ENCODE measurements at regions not wholly inside any gene's neighbourhood (a gene's known extent, or its start where the extent isn't known, plus 50 kb on each side); places are given as distances from the start of the nearest gene placed in this dataset.
"Not testable (repeated sequence)": the region's sequence is repeated elsewhere in the genome, so short reads cannot be mapped to it uniquely, and the experiment has no call there.

DNA sequence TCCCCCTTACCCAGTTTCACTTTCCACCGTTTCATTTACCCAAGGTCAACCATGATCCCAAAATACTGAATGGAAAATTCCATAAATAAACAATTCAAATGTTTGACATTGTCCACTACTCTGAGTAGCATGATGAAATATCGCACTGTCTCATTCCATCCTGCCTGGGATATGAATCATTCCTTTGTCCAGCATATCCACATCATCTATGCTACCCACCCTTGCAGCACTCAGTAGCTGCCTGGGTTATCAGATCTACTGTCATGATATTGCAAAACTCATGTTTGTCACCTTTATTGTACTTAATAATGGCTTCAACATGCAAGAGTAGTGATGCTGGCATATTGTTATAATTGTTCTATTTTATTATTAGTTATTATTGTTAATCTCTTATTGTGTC, 263.9 kb upstream of the NBEA start:
- DNase-seq (ENCODE audit: low spot score), result no peak

DNA sequence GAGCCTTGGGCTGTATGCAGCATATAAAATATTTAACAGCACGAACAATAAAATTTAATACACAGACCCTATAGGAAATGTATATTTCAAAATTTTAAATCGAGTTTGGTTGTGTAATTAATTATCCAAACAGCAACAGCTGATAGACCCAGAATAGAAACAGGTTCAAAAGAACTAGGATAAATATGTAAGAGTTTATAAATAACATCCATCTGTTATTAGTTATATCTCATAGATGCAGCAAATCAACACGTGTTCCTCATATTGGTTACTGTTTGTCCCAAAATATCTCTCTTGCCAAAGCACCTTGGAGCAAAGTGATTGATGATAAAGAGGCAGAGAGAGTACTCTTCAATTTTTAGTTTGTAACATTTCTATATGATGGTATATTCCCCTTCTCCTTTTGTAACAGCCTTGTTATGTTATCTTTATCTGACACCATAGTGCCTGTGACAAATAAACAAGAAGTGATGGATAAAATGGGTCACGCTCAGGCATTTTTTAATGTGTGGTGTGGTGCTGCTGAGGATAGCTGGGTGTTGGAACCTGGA, 260.6 kb upstream of the NBEA start:
- no peak for DNase-seq (ENCODE audit: low spot score)

DNA sequence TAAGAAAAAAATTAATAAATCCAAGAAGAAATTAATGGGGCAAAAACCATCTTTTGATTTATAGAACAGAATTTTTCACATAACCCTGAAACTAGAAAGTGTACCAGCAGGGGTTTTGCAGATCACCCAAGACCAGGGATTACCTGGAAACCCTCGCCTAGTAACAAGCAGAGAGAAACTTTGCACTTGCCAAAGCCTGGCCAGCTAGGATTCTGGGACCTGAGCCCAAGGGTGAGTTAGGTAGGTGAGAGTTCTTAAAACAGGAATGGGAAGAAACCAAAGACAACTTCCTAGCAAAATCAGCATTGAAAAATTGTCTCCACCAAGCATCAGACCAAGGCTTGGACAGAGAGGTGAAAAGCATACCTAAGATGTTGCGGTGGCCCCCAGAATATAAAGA, 247.0 kb upstream of the NBEA start:
- DNase-seq (ENCODE audit: low spot score), result no peak

DNA sequence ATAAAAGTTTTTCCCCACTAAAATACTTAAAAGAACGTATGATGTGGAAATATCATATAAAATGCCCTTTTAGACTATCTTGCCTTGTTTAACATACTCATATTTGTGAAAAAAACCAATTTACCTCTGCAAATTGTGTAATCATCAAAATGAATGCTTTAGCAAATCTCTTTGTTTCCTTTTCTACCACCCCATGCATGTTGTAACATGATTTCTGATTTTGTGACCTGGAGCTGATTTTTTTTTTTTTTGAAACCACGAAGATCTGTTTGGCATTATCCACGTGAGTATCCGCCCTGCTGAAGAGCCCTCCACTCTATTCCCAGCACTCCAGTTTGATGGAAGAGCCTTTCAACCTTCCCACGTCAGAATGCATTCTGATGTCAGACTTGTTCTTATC, 245.8 kb upstream of the NBEA start:
- no peak for DNase-seq (ENCODE audit: low spot score)

DNA sequence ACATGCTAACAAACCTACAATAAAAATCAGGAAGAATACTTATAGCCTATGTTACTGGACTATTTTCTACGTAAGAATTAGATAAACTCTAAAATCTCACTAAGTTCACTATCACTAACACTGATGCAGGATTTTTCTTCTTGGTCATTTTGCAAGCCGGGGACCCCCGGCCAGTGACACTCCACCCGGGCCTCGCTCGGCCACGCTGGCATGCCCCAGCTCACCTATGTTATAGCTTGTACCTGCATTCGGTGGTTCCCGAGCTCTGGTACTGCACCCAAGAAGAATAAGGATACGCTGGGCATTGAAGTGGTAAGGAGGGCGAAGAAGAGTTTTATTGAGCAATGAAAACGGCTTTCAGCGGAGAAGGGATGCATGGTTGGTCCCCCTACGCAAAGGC, 245.3 kb upstream of the NBEA start:
- no peak for DNase-seq (ENCODE audit: low spot score)

DNA sequence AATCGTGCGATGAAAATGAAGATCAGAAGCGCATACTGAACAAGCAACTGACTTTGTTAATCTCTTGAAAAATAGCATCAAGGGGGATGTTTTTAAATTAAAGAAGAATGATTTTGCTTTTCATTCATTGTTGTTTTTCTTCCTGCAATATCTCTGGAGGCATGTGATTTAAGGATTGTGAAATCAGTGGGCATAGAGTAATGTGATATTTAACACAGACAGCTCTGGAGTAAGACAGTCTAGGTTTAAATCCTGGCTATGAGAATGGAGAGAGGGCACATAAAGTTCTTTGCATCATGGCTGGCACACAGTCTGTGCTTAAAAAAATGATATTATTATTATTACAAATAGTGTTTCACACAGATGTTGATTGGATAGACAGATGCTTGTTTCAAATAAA, 243.1 kb upstream of the NBEA start:
- DNase-seq (ENCODE audit: low spot score), result no peak

DNA sequence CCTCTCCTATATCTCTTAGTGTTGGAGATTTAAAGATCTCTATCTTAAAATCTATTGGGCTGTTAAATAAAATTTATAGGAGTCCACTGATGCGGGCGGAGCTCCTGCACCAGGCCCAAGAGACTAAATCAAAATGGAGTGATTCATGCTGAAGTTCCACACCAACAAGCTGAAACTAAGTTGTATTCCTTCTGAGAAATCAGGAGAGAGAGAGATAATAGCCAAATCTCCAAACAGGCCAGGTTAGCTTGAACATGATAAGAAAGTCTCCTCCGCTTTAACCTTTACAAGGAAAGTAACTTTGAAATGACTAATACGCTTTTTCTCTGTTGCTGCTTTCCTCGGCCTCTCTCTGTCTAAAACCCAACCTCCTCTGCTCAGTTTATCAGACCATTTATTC, 241.9 kb upstream of the NBEA start:
- no peak for DNase-seq (ENCODE audit: low spot score)

DNA sequence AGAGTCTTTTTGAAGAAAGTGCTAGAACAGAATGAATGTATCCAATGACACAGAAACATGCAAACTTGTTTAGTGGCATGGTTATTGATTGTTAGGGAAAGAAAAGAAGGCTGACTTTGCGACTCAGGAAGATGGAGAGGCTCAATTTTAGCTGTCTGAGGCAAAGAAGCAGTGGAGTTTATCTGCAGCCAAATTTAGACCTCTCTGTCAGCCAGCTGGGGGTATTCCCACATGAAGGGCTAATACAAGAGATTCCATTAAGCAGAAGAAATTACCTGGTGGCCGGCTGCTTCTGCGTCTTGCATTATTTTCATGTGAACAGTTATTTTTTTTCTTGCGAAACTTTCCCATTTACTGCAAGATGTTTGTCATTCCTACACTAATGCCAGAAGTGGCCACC, 240.2 kb upstream of the NBEA start:
- no peak for DNase-seq (ENCODE audit: low spot score)

DNA sequence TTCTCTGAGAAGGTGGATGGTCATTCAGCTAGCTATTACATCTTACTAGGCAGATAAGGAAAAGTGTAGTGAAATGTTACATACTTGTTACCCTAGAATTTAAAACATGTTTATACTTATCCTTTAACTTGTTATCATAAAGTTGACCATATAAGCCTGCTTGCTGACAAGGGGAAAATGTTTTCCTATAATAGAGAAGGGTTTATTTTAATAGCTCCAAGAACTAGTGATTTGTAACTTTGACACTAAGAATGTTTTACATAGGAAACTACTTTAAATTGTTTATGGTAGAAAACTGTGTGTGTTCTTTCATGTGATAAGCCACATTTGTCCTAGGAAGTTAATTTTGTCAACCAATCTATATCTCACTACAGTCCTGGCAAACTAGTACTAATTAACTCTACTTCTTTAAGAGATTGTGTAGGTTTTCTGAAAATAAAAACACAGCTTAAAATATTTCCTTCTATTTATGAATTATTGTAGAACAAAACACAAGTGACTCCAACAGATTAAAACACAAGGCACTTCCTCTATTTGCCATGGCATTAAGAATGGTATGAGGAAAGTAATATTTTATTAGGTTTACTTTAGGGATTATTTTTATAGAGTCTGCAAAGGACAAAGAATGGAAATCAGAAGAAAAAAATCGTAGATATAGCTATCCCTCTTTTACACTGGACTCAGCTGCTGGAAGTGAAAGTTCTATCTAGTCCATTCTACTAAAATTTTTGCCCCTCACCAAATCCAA, 233.3 kb upstream of the NBEA start:
- no peak for DNase-seq (ENCODE audit: low spot score)

DNA sequence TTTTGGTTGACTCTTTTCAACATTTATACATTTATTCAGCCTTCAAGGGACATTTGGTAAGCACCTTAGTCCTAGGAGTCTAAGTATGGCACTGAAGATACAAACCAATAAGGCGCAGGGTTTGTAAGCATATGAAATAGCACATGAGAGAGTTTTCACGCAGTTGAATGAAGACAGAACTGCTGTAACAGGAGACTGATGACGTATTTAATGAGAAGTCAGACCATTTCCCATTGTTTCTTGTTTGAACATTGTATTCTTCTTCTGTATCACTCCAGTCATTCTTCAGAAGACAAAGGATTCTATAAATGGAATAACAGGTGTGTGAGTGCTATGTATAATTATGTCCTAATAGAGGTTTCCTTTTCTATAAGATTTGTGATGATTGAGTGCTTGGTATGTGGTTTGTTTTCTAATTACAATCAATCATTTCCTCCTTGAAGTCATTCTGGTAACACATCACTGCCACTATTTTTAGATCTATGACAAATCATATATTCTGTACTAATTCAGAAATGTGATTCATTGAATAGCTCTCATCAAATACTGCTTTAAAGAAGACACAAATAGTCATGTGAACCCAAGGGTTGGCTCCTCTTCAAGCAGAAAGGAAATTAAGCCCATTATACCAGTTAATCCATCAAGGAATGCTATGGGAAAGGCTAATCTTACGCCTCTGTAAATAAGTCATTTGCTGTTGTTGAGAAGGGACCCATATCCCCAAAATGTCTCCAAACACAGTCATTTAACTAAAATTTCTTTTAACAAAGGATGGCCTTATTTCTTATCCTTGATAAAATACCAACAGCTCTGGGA, 222.8 kb upstream of the NBEA start:
- DNase-seq (ENCODE audit: low spot score), result no peak

DNA sequence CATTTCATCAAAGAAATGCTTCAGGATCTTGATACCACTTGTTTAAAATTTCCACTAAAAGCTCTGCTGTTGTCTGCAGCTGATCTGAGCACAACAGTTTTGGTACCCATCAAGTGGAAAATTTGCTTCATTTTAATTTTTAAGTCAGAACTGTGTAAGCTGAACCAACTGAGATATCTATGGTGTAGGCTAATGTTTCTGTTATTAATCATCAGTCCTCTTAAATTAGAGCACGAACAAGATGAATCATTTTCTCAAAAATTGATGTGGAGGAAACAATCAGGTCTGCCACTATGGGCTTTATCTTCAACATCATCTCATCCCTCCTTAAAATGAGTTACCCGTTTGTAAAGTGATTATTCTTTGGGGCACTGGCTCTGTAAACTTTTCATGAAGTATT, 221.5 kb upstream of the NBEA start:
- DNase-seq (ENCODE audit: low spot score), result no peak

DNA sequence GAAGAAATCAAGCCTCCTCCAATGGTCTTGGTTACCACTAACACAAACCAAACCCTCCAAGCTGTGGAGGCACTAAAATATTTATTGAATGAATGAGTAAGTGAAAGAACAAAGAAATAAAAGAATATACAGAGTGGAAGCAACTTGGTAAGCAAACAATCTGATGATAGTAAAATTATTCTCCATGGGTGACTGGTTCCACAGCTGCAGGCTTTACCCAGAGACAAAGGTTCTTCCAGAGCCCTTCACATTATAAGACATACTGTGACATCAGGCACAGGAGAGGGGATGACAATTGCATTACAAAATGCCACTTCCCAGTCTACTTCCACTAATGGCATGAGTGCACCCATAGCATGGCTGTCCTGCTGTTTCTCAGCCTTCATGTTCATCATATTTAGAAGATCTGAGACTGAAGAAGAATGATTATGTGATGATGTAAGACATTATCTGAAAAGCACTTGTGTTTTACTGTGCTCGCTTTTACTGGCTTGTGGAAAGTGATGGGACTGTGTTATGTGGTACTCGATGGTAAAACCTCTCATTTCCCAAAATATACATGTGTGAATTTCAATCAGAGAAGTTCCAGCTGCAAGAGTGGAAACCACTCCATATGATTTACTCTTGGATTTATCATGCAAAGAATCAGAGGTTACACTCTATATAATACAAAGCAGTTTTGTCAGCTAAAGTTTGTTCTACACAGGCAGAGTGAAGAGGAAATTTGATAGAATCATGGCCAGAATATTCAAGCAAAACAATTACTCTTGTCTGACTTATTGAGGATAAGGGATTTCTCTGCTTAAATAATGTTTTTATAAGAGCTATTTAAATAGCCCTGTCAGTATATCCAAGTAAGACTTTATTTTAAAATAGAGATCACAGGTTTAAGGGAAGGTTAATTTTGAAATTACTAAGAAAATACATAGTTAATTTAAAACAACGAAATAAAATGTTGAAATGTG, 220.2 kb upstream of the NBEA start:
- DNase-seq (ENCODE audit: low spot score), result no peak

DNA sequence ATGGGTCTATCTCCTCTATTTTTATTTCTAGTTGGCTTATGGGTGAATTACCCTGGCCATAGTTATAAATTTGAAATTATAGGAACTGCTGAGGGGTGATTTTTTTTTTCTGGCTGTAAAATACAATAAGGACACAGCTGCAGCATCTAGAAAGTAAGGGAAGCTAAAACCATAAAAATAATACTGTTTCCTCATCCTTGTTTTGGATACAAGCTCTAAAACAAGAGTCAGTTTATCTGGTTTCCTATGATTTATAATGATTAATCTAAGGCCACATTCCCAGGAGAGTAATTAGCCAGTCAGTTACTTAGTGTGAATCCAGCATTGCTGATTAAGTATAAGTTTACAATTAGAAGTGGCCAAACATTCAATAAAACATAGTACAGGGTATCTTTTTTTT, 219.1 kb upstream of the NBEA start:
- no peak for DNase-seq (ENCODE audit: low spot score)

DNA sequence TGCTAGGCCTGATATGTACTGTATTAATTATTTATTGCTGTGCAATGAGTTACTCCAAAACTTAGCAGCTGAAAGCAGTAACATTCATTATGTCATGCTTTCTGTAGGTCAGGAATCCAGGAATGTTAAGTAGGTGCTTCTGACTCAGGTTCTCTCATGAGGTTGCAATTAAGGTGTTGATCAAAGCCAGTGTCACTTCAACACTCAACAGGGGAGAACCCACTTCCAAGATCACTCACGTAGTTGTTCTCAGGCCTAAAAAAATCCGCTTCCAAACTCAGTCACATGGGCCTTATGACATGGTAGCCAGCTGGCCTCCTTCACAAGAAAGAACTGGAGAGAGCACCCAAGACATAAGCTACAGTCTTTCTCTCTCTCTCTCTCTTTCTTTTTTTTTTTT, 211.1 kb upstream of the NBEA start:
- no peak for DNase-seq (ENCODE audit: low spot score)

DNA sequence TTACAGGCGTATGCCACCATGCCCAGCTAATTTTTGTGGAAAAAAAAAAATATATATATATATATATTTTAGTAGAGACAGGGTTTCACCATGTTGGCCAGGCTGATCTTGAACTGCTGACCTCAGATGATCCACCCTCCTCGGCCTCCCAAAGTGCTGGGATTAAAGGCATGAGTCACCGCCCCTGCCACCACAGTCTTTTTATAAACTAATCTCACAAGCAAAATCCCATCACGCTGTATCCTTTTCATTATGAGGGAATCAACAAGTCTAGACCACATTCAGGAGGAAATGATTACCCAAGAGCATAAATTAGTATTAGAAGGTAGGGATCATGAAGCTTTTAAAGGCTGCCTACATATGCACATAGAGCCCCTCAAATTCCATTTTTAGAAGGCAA, 210.6 kb upstream of the NBEA start:
- DNase-seq (ENCODE audit: low spot score), result peak; percentile 49

DNA sequence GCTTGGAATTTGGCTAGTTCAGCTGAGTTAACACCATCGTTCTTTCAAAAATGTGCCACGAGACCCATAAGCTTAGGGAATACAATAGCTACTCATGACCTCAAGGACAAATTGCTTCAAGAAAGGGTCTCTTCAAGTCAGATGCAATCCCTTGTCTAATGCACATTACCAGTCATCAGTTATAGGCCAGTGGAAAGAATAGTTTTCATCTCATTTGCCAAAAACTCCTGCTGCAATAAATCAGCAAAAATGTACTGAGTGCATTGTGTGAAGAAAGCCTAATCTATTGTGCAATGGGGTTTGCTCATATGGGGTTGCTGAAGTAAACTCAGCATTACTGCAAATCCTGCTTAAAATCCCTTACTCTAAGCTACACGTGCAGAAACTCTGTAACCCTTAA, 208.3 kb upstream of the NBEA start:
- DNase-seq (ENCODE audit: low spot score), result no peak

DNA sequence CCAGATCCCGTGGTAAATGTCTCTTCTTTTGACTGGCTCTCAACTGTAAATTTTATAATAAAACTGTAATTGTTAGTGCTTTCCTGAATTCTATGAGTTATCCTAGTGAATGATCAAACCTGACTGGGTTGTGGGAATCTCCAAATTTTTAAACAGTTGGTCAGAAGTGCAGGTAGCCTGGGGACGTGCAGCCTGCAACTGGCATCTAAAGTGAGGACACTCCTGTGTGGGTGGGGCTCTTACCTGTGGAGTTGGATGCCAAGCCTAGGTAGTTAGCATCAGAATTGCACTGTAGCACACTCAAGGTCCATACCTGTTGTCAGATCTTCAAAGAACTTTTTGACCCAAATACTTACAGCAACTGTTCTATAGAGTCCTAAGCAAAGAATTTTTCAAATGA, 207.1 kb upstream of the NBEA start:
- DNase-seq (ENCODE audit: low spot score), result no peak

DNA sequence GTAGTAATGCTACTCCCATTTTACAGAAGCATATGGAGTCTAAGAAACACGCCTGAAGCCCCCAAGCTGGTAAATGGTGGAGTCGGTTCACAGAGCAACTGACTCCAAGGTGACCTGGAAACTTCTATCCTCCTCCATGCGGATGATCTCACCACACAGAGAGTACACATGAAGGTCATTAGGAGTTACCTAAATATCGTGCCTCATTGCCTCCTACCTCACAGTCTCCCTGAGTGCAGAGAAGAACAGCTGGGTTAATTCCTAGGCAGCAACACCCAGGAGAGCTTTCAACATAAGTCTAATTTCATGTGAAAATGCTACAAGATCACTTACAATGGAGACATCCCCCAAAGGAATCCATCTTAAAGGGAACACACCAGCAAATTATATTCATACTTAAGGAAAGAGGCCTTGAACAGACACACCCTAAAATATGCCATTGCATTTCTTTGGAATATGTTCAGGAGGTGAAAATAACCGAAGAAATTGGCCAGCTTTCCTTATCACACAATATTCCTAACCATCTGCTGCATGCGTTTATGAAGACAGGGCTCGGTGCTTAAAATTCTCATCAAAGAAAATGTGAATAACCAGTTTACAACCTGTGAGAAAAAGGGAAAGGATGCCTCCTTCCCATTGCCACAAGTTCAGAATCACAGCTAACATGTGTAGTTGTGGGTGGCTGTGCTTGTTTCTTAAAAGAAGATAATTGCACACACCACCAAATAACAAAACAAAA, 203.6 kb upstream of the NBEA start:
- no peak for DNase-seq (ENCODE audit: low spot score)

DNA sequence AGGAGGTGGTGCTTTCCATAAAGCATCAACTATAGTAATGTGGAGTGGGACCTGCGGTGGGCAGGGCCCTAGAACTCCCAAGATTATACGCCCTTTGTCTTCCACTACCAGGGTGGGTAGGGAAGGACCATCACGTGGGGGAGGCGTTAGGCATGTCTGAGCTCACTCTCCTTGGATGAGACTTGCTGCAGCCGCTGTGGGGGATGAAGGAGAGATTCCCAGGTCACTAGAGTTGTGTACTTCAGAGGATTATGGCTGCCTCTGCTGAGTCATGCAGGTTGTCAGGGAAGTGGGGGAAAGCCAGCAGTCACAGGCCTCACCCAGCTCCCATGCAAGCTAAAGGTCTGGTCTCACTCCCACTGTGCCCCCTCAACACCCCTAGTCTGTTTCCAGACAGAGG, 195.0 kb upstream of the NBEA start:
- not testable (repeated sequence) for DNase-seq (ENCODE audit: low spot score)

DNA sequence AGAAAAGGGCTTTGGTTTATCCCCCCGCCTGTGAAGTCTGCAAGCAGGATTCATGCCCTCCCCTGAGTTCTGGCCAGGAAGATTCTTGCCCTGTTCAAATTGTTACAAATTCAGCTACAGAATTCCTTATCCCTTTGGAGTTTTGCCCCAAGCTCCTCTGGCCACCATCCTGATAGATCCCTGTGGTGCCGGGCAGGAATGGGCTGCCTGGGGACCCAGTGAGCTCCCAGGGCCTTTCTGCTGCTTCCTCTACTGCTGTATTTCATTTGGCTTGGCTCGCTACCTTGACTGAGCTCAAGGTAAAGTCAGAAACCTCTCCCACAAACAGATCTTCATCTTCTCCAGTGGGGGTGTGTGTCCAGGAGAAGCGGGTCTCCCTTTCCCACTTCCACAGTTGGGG, 194.6 kb upstream of the NBEA start:
- no peak for DNase-seq (ENCODE audit: low spot score)

DNA sequence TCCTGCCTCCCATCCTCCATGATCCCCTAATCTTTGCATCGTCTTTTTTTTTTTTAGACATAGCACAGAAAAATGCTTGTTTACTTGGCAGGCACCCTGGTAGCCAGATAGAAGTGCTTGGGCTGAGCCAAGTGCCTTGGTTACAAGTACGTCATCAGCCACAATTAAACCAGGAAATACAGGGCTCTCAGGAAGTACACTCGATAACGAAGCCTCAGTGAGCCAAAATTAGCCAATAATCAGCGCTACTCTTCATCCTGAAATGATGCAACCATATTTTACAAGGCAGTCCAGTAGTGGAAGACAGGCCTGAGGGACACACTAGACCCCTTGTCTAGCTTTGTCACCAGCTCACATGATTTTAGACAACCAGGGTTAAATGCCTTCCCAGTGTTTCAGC, 194.0 kb upstream of the NBEA start:
- peak; percentile 30 for DNase-seq (ENCODE audit: low spot score)

Data from H4 (cell line).